HepG2 (cell line): ENCODE measurements at regions not wholly inside any gene's neighbourhood (a gene's known extent, or its start where the extent isn't known, plus 50 kb on each side); places are given as distances from the start of the nearest gene placed in this dataset.

Experiments
- ATAC-seq: fragments of 200-7000 bp; cut with Tn5 transposase; 3 replicates; pipeline ENCODE4 v1.9.1; 2020; ENCODE audit warnings: mild to moderate bottlenecking, moderate library complexity
- BruUV-seq: library from RNA; stranded (reverse); fragments of 400-500 nt; replicated peaks from 2 replicates; lab custom pipeline; 2021; lab: Mats Ljungman, UMichigan
- CTCF ChIA-PET: fragments of 300-600 bp; formaldehyde crosslinking; extraction: SDS; loops from one replicate; lab custom pipeline; 2021; ENCODE audit warnings: low total read pairs, inconsistent platforms, low intra/inter-chr PET ratio; lab: Yijun Ruan, JAX
- POLR2A ChIA-PET: fragments of 350-600 bp; sonication (Branson Sonifier 250); formaldehyde crosslinking; loops from one replicate; lab custom pipeline; 2020; ENCODE audit warnings: antibody characterized with exemption, inconsistent platforms; lab: Yijun Ruan, JAX
- DNase-seq: peaks from one replicate; pipeline ENCODE4 v3.0.0-alpha.2; 2015; ENCODE audit warnings: low spot score
- FAIRE-seq: peaks from 3 replicates; lab custom pipeline; 2011; peaks lifted over from hg19 to GRCh38; lab: Jason Lieb, UNC
- H2AFZ ChIP-seq: one replicate; pipeline ENCODE4 v1.6.1; 2011; ENCODE audit warnings: low read length, inconsistent platforms
- H3K27ac ChIP-seq: fragments of 300-600 bp; 3 replicates; pipeline ENCODE4 v1.8.0; 2011; ENCODE audit warnings: mixed run types, mild to moderate bottlenecking, mixed read lengths, low read length, inconsistent platforms; ENCODE audit not compliant: insufficient read depth; ENCODE audit errors: extremely low read length
- H3K27me3 ChIP-seq, 2 experiments: fragments of 200-600 bp in 1 of 2; 2 replicates in 1 of 2; 3 replicates in 1 of 2; pipeline versions ENCODE4 v1.6.0 to v1.8.0; 2011; ENCODE audit warnings: low read length in 2 of 2, mild to moderate bottlenecking in 2 of 2, moderate library complexity in 2 of 2, inconsistent platforms in 1 of 2; ENCODE audit not compliant: insufficient read depth in 2 of 2, control insufficient read depth in 1 of 2
- H3K36me3 ChIP-seq, 2 experiments: fragments of 200-600 bp in 1 of 2; replicated peaks in 1 of 2; 2 replicates in 1 of 2; 3 replicates in 1 of 2; pipeline versions ENCODE4 v1.5.1 to v1.8.0; 2011; ENCODE audit warnings: low read length in 2 of 2, inconsistent platforms in 1 of 2; ENCODE audit not compliant: insufficient read depth in 2 of 2, control insufficient read depth in 1 of 2
- H3K4me1 ChIP-seq: 2 replicates; pipeline ENCODE4 v1.5.1; 2012; ENCODE audit warnings: low read length, inconsistent platforms; ENCODE audit not compliant: insufficient read depth
- H3K4me2 ChIP-seq: 2 replicates; pipeline ENCODE4 v1.6.0; 2011; ENCODE audit warnings: low read depth, low read length, inconsistent platforms
- H3K4me3 ChIP-seq, 3 experiments: fragments of 200-600 bp in 1 of 3; sonication (generic), shearing (Covaris generic) in 1 of 3; replicated peaks in 1 of 3; 2 replicates each; pipeline ENCODE4 v1.5.1; 2011 to 2016; ENCODE audit warnings: low read length in 3 of 3, inconsistent platforms in 2 of 3, low read depth in 2 of 3, mild to moderate bottlenecking in 2 of 3, control low read depth in 1 of 3, mixed read lengths in 1 of 3; ENCODE audit not compliant: insufficient read depth in 1 of 3
- H3K79me2 ChIP-seq: one replicate; pipeline ENCODE4 v1.6.1; 2011; ENCODE audit warnings: low read length, inconsistent platforms; ENCODE audit not compliant: insufficient read depth
- H3K9ac ChIP-seq: 2 replicates; pipeline ENCODE4 v1.6.0; 2011; ENCODE audit warnings: mild to moderate bottlenecking, low read depth, low read length, inconsistent platforms; ENCODE audit not compliant: insufficient read depth
- H3K9me3 ChIP-seq: 2 replicates; pipeline ENCODE4 v1.5.1; 2012; ENCODE audit warnings: mild to moderate bottlenecking, low read length
- H4K20me1 ChIP-seq: 2 replicates; pipeline ENCODE4 v1.6.0; 2011; ENCODE audit warnings: inconsistent platforms, mild to moderate bottlenecking, low read length, moderate library complexity; ENCODE audit not compliant: insufficient read depth
- EHMT2 ChIP-seq: fragments of 200-600 bp; sonication (generic); IDR thresholded peaks from 2 replicates; pipeline ENCODE4 v1.7.0; 2017; ENCODE audit warnings: antibody characterized with exemption, low read depth, low read length, borderline replicate concordance
- HNF4G ChIP-seq, 2 experiments: sonication (generic) in 1 of 2; formaldehyde crosslinking in 1 of 2; IDR thresholded peaks; 2 replicates each; pipeline versions ENCODE4 v1.4.0 to v1.6.1; 2011 to 2020; ENCODE audit warnings: borderline replicate concordance in 2 of 2, low read depth in 2 of 2, mild to moderate bottlenecking in 2 of 2, low read length in 1 of 2, missing genetic modification reagents in 1 of 2, moderate library complexity in 1 of 2
- NONO ChIP-seq, 2 experiments: fragments of 450-650 bp in 1 of 2; sonication (generic) in 1 of 2; formaldehyde crosslinking in 1 of 2; IDR thresholded peaks in 1 of 2; conservative IDR thresholded peaks in 1 of 2; 2 replicates each; pipeline versions ENCODE4 v1.6.1 to v1.8.0; 2017 to 2022; ENCODE audit warnings: mild to moderate bottlenecking in 1 of 2, missing genetic modification reagents in 1 of 2, moderate library complexity in 1 of 2
- SP4 ChIP-seq: sonication (generic); formaldehyde crosslinking; IDR thresholded peaks from 2 replicates; pipeline ENCODE4 v1.8.1; 2023; ENCODE audit warnings: mild to moderate bottlenecking, missing genetic modification reagents
- XRCC5 ChIP-seq: fragments of 200-400 bp; formaldehyde crosslinking; optimal IDR thresholded peaks from 2 replicates; pipeline ENCODE3; 2017; ENCODE audit warnings: mild to moderate bottlenecking, low read length
- ZMAT3 ChIP-seq: sonication (generic); formaldehyde crosslinking; conservative IDR thresholded peaks from 2 replicates; pipeline ENCODE4 v1.7.0; 2021; ENCODE audit warnings: missing genetic modification reagents
- ZNF235 ChIP-seq: sonication (generic); formaldehyde crosslinking; IDR thresholded peaks from 2 replicates; pipeline ENCODE4 v1.8.1; 2023; ENCODE audit warnings: mild to moderate bottlenecking, missing genetic modification reagents, borderline replicate concordance
- ZNF260 ChIP-seq: sonication (generic); formaldehyde crosslinking; IDR thresholded peaks from 2 replicates; pipeline ENCODE4 v1.4.0; 2020; ENCODE audit warnings: missing genetic modification reagents, low read depth, mild to moderate bottlenecking, borderline replicate concordance
- ZNF552 ChIP-seq: sonication (generic); formaldehyde crosslinking; IDR thresholded peaks from 2 replicates; pipeline ENCODE4 v1.9.0; 2022; ENCODE audit warnings: missing genetic modification reagents, mild to moderate bottlenecking, borderline replicate concordance
- WGBS: methylation state at CpG from one replicate; pipeline ENCODE4 v1.1.6; 2017; ENCODE audit warnings: low lambda C conversion rate; 5-methylcytosine and 5-hydroxymethylcytosine counted together
- in situ Hi-C: cut with HindIII; loops from 2 replicates; pipeline ENCODE4 v1.10.0; 2017; ENCODE audit warnings: low pct_unique_long_range_greater_than_20kb; ENCODE audit not compliant: extremely low pct_ligation_motif_present
- intact Hi-C: fragments of 100-400 bp; cut with micrococcal nuclease; formaldehyde crosslinking; loops from one replicate; pipeline ENCODE4 v1.10.0; 2022; ENCODE audit not compliant: unreplicated experiment
- TF ChIP-seq, protein P1 (sequence below): sonication (generic); formaldehyde crosslinking; IDR thresholded peaks from 2 replicates; pipeline ENCODE4 v1.5.0; 2020; ENCODE audit warnings: missing genetic modification reagents, mild to moderate bottlenecking, borderline replicate concordance
- TF ChIP-seq, protein P2 (sequence below): sonication (generic); formaldehyde crosslinking; IDR thresholded peaks from 2 replicates; pipeline ENCODE4 v1.4.0; 2020; ENCODE audit warnings: missing genetic modification reagents, borderline replicate concordance
- TF ChIP-seq, protein P3 (sequence below), 2 experiments: sonication (generic) in 1 of 2; formaldehyde crosslinking in 1 of 2; IDR thresholded peaks; 2 replicates each; pipeline versions ENCODE4 v1.4.0 to v1.6.1; 2018 to 2020; ENCODE audit warnings: missing genetic modification reagents in 2 of 2, borderline replicate concordance in 1 of 2, low read depth in 1 of 2, mild to moderate bottlenecking in 1 of 2, missing biosample characterization in 1 of 2

DNA sequence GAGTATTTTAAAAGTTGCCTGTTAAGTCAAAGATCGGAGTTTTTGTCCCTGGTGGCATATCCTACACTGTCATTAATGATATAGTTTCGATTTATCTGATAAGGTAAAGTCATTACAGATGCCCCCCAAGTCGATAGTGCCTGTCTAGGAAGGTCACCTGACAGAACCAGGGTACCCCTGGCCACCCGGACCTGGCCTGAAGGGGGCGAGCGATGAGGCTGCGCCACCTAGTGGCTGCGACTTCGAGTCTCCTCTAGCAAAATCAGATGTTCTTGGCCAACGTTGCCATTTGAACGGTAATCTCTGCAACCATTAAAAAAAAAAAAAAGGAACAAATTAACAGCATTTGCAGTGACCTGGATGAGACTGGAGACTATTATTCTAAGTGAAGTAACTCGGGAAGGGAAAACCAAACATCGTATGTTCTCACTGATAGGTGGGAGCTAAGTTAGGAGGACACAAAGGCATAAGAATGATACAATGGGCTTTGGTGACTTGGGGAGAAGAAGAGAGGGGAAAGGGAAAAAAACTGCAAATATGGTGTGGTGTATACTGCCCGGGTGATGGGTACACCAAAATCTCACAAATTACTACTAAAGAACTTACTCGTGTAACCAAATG lies 565.1 kb downstream of the LIG4 start:
- FAIRE-seq, result no peak
- TF ChIP-seq SP4 (CRISPR knock-in tag) (no peak), ZMAT3 (CRISPR knock-in tag) (no peak), EHMT2 (no peak), HNF4G (IDR thresholded peaks at IDR 0.05; ENCODE audit: borderline replicate concordance, low read depth, low read length) (no peak), HNF4G (CRISPR knock-in tag; IDR thresholded peaks at IDR 0.05; ENCODE audit: borderline replicate concordance, low read depth) (no peak), ZNF260 (CRISPR knock-in tag) (no peak), ZNF235 (CRISPR knock-in tag) (no peak), ZNF552 (CRISPR knock-in tag) (no peak), NONO (IDR thresholded peaks at IDR 0.05) (no peak), NONO (CRISPR knock-in tag; conservative IDR thresholded peaks at IDR 0.05) (no peak), XRCC5 (peak; percentile 50)
- TF ChIP-seq, protein P1, sequence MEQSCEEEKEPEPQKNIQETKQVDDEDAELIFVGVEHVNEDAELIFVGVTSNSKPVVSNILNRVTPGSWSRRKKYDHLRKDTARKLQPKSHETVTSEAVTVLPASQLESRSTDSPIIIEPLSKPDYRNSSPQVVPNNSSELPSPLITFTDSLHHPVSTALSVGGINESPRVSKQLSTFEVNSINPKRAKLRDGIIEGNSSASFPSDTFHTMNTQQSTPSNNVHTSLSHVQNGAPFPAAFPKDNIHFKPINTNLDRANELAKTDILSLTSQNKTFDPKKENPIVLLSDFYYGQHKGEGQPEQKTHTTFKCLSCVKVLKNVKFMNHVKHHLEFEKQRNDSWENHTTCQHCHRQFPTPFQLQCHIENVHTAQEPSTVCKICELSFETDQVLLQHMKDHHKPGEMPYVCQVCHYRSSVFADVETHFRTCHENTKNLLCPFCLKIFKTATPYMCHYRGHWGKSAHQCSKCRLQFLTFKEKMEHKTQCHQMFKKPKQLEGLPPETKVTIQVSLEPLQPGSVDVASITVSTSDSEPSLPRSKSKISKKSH (CRISPR knock-in tag), result no peak
- TF ChIP-seq, protein P2, sequence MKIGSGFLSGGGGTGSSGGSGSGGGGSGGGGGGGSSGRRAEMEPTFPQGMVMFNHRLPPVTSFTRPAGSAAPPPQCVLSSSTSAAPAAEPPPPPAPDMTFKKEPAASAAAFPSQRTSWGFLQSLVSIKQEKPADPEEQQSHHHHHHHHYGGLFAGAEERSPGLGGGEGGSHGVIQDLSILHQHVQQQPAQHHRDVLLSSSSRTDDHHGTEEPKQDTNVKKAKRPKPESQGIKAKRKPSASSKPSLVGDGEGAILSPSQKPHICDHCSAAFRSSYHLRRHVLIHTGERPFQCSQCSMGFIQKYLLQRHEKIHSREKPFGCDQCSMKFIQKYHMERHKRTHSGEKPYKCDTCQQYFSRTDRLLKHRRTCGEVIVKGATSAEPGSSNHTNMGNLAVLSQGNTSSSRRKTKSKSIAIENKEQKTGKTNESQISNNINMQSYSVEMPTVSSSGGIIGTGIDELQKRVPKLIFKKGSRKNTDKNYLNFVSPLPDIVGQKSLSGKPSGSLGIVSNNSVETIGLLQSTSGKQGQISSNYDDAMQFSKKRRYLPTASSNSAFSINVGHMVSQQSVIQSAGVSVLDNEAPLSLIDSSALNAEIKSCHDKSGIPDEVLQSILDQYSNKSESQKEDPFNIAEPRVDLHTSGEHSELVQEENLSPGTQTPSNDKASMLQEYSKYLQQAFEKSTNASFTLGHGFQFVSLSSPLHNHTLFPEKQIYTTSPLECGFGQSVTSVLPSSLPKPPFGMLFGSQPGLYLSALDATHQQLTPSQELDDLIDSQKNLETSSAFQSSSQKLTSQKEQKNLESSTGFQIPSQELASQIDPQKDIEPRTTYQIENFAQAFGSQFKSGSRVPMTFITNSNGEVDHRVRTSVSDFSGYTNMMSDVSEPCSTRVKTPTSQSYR (CRISPR knock-in tag), result no peak
- TF ChIP-seq, protein P3, sequence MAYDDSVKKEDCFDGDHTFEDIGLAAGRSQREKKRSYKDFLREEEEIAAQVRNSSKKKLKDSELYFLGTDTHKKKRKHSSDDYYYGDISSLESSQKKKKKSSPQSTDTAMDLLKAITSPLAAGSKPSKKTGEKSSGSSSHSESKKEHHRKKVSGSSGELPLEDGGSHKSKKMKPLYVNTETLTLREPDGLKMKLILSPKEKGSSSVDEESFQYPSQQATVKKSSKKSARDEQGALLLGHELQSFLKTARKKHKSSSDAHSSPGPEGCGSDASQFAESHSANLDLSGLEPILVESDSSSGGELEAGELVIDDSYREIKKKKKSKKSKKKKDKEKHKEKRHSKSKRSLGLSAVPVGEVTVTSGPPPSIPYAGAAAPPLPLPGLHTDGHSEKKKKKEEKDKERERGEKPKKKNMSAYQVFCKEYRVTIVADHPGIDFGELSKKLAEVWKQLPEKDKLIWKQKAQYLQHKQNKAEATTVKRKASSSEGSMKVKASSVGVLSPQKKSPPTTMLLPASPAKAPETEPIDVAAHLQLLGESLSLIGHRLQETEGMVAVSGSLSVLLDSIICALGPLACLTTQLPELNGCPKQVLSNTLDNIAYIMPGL (CRISPR knock-in tag; IDR thresholded peaks at IDR 0.05; ENCODE audit: borderline replicate concordance in 1 of 2, low read depth in 1 of 2), result no peak

More for the DNA sequence above, 565.1 kb downstream of the LIG4 start:
- H3K4me1 ChIP-seq, result no peaks in the 10 kb centered on the region
- H4K20me1 ChIP-seq, result no peaks in the 10 kb centered on the region
- H3K9me3 ChIP-seq, result no peaks in the 10 kb centered on the region
- peak; percentile 99 for ATAC-seq
- no peak overlapping the region for H3K9ac ChIP-seq
- ChIA-PET CTCF (interaction anchor here (1.0 to 5.2 kb wide), 4 partner anchors 277 to 505 kb away, joined by 3 to 33 read pairs (median 6); no protein-coding TSS in a partner anchor), POLR2A (no interaction called here)
- no peak overlapping the region for H2AFZ ChIP-seq
- no peak overlapping the region for H3K27ac ChIP-seq
- BruUV-seq, result no TSS peak
- no peaks in the 10 kb centered on the region for H3K36me3 ChIP-seq
- peak; percentile 16 for DNase-seq
- no peak overlapping the region for H3K4me3 ChIP-seq
- intact Hi-C loops, result loop anchor here (1.0 kb wide), 2 partner anchors 277 to 439 kb away; no protein-coding TSS in a partner anchor
- H3K27me3 ChIP-seq, result no peaks in the 10 kb centered on the region; a peak in 1 of 5 replicates
- H3K79me2 ChIP-seq, result no peaks in the 10 kb centered on the region
- 6% methylated on average over 15 of the region's 15 CpGs for WGBS
- in situ Hi-C loops, result loop anchor here (5.0 kb wide), 1 partner anchor 443 kb away; no protein-coding TSS in a partner anchor
- no peak overlapping the region for H3K4me2 ChIP-seq
